ENCODE measurements at regions not wholly inside any gene's neighbourhood (a gene's known extent, or its start where the extent isn't known, plus 50 kb on each side); places are given as distances from the start of the nearest gene placed in this dataset.

DNA sequence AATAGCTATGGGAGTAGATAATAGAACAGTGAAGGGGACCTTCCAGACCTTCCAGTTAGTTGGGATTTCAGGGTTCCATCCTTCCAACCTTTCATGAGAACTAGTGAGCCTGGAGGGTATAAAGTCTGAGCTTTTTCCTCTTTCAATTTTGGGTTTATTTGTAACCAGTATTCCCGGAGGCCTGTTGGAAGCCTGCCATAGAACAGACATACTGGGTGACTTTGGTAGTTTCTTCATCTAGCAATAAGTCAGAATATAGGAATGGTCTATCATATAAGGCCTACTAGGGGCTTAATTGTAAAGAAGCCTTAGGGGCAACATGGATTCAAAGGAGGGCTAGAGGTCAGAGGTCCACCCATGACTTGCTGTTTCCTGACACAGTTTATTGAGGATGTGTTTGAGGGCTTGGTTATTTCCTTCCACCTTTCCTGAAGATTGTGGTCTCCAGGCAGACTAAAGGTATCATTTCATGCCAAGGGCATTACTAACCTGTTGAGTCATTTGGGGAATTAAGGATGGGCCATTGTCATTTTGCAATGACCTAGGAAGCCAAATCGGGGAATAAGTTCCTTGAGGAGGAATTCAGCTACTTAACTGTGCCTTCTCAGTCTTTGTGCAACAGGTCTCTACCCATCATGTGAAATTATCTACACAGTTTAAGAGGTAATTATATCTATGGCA is 410.3 kb downstream of the SLC6A15 start:
- TF ChIP-seq, protein P1, sequence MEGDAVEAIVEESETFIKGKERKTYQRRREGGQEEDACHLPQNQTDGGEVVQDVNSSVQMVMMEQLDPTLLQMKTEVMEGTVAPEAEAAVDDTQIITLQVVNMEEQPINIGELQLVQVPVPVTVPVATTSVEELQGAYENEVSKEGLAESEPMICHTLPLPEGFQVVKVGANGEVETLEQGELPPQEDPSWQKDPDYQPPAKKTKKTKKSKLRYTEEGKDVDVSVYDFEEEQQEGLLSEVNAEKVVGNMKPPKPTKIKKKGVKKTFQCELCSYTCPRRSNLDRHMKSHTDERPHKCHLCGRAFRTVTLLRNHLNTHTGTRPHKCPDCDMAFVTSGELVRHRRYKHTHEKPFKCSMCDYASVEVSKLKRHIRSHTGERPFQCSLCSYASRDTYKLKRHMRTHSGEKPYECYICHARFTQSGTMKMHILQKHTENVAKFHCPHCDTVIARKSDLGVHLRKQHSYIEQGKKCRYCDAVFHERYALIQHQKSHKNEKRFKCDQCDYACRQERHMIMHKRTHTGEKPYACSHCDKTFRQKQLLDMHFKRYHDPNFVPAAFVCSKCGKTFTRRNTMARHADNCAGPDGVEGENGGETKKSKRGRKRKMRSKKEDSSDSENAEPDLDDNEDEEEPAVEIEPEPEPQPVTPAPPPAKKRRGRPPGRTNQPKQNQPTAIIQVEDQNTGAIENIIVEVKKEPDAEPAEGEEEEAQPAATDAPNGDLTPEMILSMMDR (IDR thresholded peaks at IDR 0.05 in 8 of 11, conservative IDR thresholded peaks at IDR 0.05 in 3 of 11): no peak
- TF ChIP-seq POLR2AphosphoS5 (IDR thresholded peaks at IDR 0.05) (no peak), POLR2A (IDR thresholded peaks at IDR 0.05) (no peak)

Data from spleen (tissue), 7 donors.